H4 (cell line): ENCODE measurements at regions not wholly inside any gene's neighbourhood (a gene's known extent, or its start where the extent isn't known, plus 50 kb on each side); places are given as distances from the start of the nearest gene placed in this dataset.
"Not testable (repeated sequence)": the region's sequence is repeated elsewhere in the genome, so short reads cannot be mapped to it uniquely, and the experiment has no call there.

Experiments used
- DNase-seq: peaks from one replicate; pipeline ENCODE4 v3.0.0-alpha.2; 2015; ENCODE audit warnings: low spot score

GRCh38 chr9:22840641-22841040 lies 394.0 kb downstream of the DMRTA1 start:
- DNase-seq: no peak

- DNase-seq: not testable (repeated sequence)
Observed at GRCh38 chr9:22845243-22845642, 398.6 kb downstream of the DMRTA1 start.

DNA sequence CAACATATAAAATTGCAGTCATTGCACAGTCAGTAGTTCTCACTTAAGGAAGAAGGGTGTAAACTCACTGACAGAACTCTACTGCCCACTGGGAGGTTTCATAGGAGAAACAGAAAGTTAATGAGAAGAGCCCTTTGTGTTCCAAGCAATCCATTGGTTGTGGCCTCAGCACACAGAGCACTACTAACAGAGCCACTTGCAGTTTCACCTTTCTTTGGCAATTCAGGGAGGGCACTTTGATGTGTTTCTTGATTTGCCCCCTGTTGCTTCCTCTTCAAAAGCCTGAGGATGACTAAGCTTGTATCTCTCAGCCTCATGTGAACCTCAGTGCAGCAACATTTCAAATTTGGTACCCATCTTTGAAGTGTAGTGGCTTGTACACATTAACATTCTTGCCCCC lies 409.4 kb downstream of the DMRTA1 start:
- no peak for DNase-seq

DNA sequence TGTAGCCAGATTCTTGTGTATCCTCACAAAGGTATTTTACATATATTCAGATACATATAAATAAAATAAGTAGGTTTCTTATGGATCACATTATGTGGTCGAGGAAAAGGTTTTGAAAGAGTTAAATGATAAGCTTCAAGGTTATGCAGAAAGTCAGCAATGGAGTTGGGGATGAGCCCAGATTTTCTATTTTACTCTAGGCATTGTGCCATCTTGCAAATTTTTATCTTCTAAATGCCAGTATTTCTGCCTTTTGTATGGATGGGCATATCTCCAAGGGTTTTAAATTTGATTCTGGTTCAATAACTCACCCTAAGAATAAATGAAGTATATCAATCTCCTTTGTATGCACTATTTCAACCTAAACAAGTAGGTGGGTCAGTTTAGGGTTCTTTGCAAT lies 410.7 kb downstream of the DMRTA1 start:
- no peak for DNase-seq

GRCh38 chr9:22863106-22863505 lies 416.5 kb downstream of the DMRTA1 start:
- no peak for DNase-seq

DNA sequence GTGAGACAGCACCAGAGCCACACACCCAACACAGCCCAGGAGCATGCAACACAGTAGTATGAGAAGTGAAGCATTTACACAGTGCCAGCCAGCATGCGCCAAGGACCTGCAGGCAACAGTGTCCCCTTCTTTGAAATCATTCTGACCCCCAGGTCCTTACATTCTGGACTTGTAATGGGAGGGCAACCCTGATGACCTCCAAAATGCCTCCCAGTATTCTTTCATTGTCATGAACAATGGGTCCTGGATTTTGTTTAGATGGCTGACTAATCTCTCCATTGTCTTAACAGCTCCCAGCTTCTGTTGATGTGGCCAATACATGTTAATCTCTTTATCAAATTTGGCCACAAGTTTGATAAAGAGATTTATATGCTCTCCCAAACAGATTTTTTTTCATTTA lies 417.1 kb downstream of the DMRTA1 start:
- no peak for DNase-seq

- no peak for DNase-seq
Observed at GRCh38 chr9:22893196-22893843, 446.7 kb downstream of the DMRTA1 start.

- DNase-seq: no peak
Observed at GRCh38 chr9:22898591-22898990, 452.0 kb downstream of the DMRTA1 start.

DNA sequence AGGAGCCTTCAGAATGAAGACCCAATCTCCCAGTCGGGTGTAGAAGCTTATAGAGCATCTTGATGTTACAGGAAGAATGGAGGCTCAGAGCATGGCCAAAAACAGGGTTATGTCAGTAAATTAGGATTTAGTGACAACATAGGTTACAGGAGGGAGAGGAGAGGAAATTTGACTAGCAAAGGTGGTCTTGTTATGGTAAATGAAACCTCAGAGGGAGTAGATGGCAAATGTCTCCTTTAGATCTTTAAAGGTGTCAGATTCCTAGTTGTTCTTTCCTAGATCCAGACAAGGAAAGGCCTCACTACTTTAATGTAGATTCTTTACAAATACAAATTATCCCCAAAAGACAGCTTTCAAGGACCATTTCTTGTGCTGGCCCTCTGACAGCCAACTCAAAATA lies 465.0 kb downstream of the DMRTA1 start:
- DNase-seq: no peak

DNA sequence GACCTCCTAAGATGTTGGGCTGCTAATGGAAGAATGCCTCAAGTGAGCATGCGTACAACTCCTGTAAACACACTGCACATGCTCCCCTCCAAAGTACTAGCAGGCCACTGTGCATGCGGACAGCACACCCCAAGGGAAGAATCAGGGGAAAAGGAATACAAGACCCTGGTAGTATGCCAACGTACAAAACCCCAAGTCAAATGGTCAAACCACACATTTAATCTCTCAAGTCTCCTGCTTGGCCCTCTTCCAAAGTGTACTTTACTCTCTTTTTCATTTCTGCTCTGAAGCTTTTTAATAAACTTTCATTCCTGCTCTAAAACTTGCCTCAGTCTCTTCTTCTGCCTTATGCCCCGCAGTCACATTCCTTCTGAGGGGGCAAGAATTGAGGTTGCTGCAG lies 466.4 kb downstream of the DMRTA1 start:
- peak; percentile 2 for DNase-seq

GRCh38 chr9:22913518-22913917 lies 466.9 kb downstream of the DMRTA1 start:
- DNase-seq: no peak

DNA sequence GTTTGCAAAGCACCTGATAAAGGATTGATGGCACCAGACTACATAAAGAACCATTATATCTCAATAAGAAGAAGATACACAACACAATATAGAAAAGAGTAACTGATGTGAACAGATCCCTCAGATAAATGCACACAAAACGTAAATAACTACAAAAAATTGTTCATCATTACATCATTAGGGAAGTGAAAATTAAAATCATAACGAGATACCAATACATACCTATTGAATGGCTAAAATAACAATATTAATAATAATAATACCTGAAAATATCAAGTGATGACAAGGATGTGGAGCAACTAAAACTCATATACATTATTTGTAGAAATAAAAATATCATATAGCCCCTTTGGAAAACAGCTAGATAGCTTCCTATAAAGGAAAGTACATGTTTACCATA lies 469.5 kb downstream of the DMRTA1 start:
- DNase-seq: no peak

GRCh38 chr9:22919423-22919822 lies 472.8 kb downstream of the DMRTA1 start:
- no peak for DNase-seq

- DNase-seq: no peak
Observed at GRCh38 chr9:22921742-22922141, 475.1 kb downstream of the DMRTA1 start.

- DNase-seq: no peak
Observed at GRCh38 chr9:22922222-22922621, 475.6 kb downstream of the DMRTA1 start.

GRCh38 chr9:22954550-22954949 lies 507.9 kb downstream of the DMRTA1 start:
- no peak for DNase-seq

DNA sequence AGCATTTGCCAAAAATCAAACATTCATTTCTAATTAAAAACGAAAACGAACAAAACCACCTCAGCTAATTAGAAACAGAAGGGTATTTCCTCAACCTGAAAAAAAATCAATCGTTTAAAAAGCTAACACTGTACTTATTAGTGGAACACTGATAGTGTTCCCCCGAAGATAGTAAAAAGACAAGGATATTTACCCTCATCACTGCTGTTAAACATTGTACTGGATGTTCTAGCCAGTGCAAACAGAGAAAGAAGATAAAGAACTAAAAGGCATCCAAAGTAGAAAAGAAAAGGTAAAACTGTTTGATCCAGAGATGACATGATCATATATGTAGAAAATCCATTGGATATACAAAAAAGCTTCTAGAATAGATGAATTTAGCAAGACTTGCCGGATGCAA lies 508.3 kb downstream of the DMRTA1 start:
- DNase-seq: no peak

- DNase-seq: no peak
Observed at GRCh38 chr9:22969350-22969979, 522.8 kb downstream of the DMRTA1 start.

- no peak for DNase-seq
Observed at GRCh38 chr9:22970434-22970975, 523.9 kb downstream of the DMRTA1 start.

DNA sequence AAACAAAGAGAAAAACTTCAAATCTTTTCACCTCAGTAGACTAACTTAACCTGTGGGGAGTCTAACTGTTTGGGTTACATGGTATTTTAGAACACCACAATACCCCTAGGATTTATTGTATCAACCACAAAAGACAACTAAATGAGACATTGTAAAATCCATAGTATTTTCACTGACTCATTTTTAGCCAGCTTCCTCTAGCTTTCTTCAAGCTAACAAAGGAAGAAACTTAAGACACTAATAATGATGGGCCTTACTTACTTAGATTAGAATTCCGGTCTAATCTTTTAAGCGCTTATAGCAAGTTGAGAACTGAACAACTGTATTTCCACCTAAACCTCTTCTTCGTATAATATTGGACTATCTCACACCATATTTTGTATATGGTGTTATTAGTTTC lies 529.3 kb downstream of the DMRTA1 start:
- no peak for DNase-seq

GRCh38 chr9:22976454-22976853 lies 529.8 kb downstream of the DMRTA1 start:
- no peak for DNase-seq

- not testable (repeated sequence) for DNase-seq
Observed at GRCh38 chr9:22980429-22980828, 533.8 kb downstream of the DMRTA1 start.

DNA sequence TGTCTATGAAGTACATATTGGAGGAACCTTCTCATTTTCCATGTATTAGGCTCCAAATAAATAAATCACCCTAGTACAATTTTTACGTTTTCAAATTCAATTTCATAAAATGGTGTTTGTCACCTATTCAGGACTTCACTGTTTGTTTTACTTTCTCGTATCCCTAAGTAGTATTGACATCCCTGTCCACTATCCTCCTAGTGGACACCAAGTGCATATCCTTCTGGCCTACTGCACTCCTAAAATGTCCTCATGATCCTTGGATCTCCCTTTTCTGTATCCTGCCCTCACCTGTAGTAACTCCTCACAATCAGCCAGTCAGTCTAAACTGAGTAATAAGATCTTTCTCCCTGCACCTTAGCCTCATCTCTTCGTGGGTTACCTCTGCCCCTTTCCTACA lies 539.9 kb downstream of the DMRTA1 start:
- no peak for DNase-seq

GRCh38 chr9:22990349-22990748 lies 543.7 kb downstream of the DMRTA1 start:
- DNase-seq: no peak
